PC-9 (cell line): ENCODE measurements at regions not wholly inside any gene's neighbourhood (a gene's known extent, or its start where the extent isn't known, plus 50 kb on each side); places are given as distances from the start of the nearest gene placed in this dataset.

ENCODE experiments used
- BruUV-seq: library from RNA; stranded (reverse); fragments of 400-500 nt; replicated peaks from 2 replicates; lab custom pipeline; 2021; lab: Mats Ljungman, UMichigan
- CTCF ChIA-PET: fragments of 300-600 bp; sonication (Branson Sonifier 250); formaldehyde crosslinking; loops from one replicate; lab custom pipeline; 2022; ENCODE audit warnings: antibody characterized with exemption; lab: Charles Lee
- POLR2A ChIA-PET: fragments of 300-600 bp; sonication (Branson Sonifier 250); formaldehyde crosslinking; loops from one replicate; lab custom pipeline; 2022; ENCODE audit warnings: antibody characterized with exemption; ENCODE audit not compliant: unreplicated experiment; lab: Charles Lee
- DNase-seq, 2 experiments: peaks; one replicate each; pipeline versions ENCODE4 v3.0.0 to v3.0.0-alpha.2; 2015 to 2022; ENCODE audit warnings: mixed read lengths in 1 of 2
- H2AFZ ChIP-seq: fragments of 200-600 bp; sonication (generic); 2 replicates; pipeline ENCODE4 v1.8.1; 2017; ENCODE audit warnings: antibody characterized with exemption
- H3F3A ChIP-seq: fragments of 200-600 bp; sonication (generic); 2 replicates; pipeline ENCODE4 v1.8.1; 2017; ENCODE audit warnings: antibody characterized with exemption, mild to moderate bottlenecking, low read depth; ENCODE audit not compliant: insufficient read depth
- H3K27ac ChIP-seq: fragments of 200-600 bp; sonication (generic); 2 replicates; pipeline ENCODE4 v1.6.1; 2016; ENCODE audit warnings: mixed run types
- H3K27me3 ChIP-seq: fragments of 200-600 bp; sonication (generic); 2 replicates; pipeline ENCODE4 v1.6.1; 2016; ENCODE audit warnings: low read depth, mixed run types; ENCODE audit not compliant: insufficient read depth
- H3K36me3 ChIP-seq: fragments of 200-600 bp; sonication (generic); 2 replicates; pipeline ENCODE4 v1.6.1; 2016; ENCODE audit warnings: low read depth, mixed run types
- H3K4me1 ChIP-seq: fragments of 200-600 bp; sonication (generic); replicated peaks from 2 replicates; pipeline ENCODE4 v1.6.1; 2016; ENCODE audit warnings: mixed run types; ENCODE audit not compliant: insufficient read depth
- H3K4me2 ChIP-seq: fragments of 200-600 bp; sonication (generic); 2 replicates; pipeline ENCODE4 v1.6.1; 2017; ENCODE audit warnings: mixed run types
- H3K4me3 ChIP-seq: fragments of 200-600 bp; sonication (generic); 2 replicates; pipeline ENCODE4 v1.6.1; 2016; ENCODE audit warnings: mixed run types
- H3K79me2 ChIP-seq: fragments of 200-600 bp; sonication (generic); 2 replicates; pipeline ENCODE4 v1.6.1; 2017; ENCODE audit warnings: low read depth, mixed run types
- H3K9me2 ChIP-seq: fragments of 200-600 bp; sonication (generic); 2 replicates; pipeline ENCODE4 v1.8.1; 2017; ENCODE audit warnings: mild to moderate bottlenecking; ENCODE audit not compliant: insufficient read depth
- H3K9me3 ChIP-seq: fragments of 200-600 bp; sonication (generic); 2 replicates; pipeline ENCODE4 v1.8.1; 2016; ENCODE audit warnings: low read depth; ENCODE audit not compliant: insufficient read depth
- H4K20me1 ChIP-seq: fragments of 200-600 bp; sonication (generic); 2 replicates; pipeline ENCODE4 v1.8.1; 2017; ENCODE audit not compliant: insufficient read depth
- CTCF ChIP-seq: fragments of 200-600 bp; sonication (generic); conservative IDR thresholded peaks from 2 replicates; pipeline ENCODE4 v1.6.1; 2017; ENCODE audit warnings: mixed run types, antibody characterized with exemption, mild to moderate bottlenecking, moderate library complexity
- EZH2 ChIP-seq: fragments of 200-600 bp; sonication (generic); IDR thresholded peaks from 2 replicates; pipeline ENCODE4 v1.8.0; 2017; ENCODE audit warnings: antibody characterized with exemption, low read depth
- intact Hi-C: fragments of 100-400 bp; cut with micrococcal nuclease; formaldehyde crosslinking; loops from one replicate; pipeline ENCODE4 v1.10.0; 2022; ENCODE audit not compliant: unreplicated experiment

- Histone ChIP-seq H2AFZ (no peak overlapping the region), H3K27ac (no peak overlapping the region), H3K4me3 (no peak overlapping the region), H4K20me1 (no peaks in the 10 kb centered on the region), H3K9me3 (no peaks in the 10 kb centered on the region), H3K27me3 (no peaks in the 10 kb centered on the region), H3K4me1 (peaks cover 18% of the 10 kb centered on the region), H3F3A (no peaks in the 10 kb centered on the region), H3K9me2 (no peaks in the 10 kb centered on the region; the same call in 1 of the 2 replicates), H3K4me2 (no peak overlapping the region), H3K36me3 (no peaks in the 10 kb centered on the region), H3K79me2 (no peaks in the 10 kb centered on the region)
- intact Hi-C loops: loop anchor here (10.0 kb wide), 1 partner anchor 226 kb away; no protein-coding TSS in a partner anchor
- no peak for DNase-seq
- no peak for TF ChIP-seq EZH2
- TF ChIP-seq CTCF: peak; percentile 46; the same call in 1 of the 2 replicates
- BruUV-seq: no TSS peak
- POLR2A ChIA-PET: no interaction called here
- CTCF ChIA-PET: no interaction called here
These were observed 605.0 kb upstream of the PKN2 start for GRCh38 chr1:88079036-88079435.

GRCh38 chr1:88080875-88081274 lies 603.2 kb upstream of the PKN2 start:
- DNase-seq: peak in 1 of 2 experiments; percentile 48
- H3K27me3 ChIP-seq: no peaks in the 10 kb centered on the region
- H3K9me3 ChIP-seq: no peaks in the 10 kb centered on the region
- ChIA-PET CTCF (no interaction called here), POLR2A (no interaction called here)
- TF ChIP-seq EZH2 (no peak), CTCF (no peak)
- no peak overlapping the region for H3K27ac ChIP-seq
- H3K4me3 ChIP-seq: no peak overlapping the region
- no peaks in the 10 kb centered on the region for H3F3A ChIP-seq
- no TSS peak for BruUV-seq
- no peaks in the 10 kb centered on the region for H4K20me1 ChIP-seq
- H3K36me3 ChIP-seq: no peaks in the 10 kb centered on the region
- H3K4me1 ChIP-seq: peaks cover 18% of the 10 kb centered on the region
- no peaks in the 10 kb centered on the region for H3K79me2 ChIP-seq
- H3K4me2 ChIP-seq: peak overlapping the region; percentile 20; the same call in 1 of the 2 replicates
- H3K9me2 ChIP-seq: no peaks in the 10 kb centered on the region; the same call in 1 of the 2 replicates
- H2AFZ ChIP-seq: no peak overlapping the region
- intact Hi-C loops: no loop called here

GRCh38 chr1:88088481-88088880 lies 595.6 kb upstream of the PKN2 start:
- no peak for DNase-seq
- no peaks in the 10 kb centered on the region for H3K9me3 ChIP-seq
- no peak overlapping the region for H3K4me3 ChIP-seq
- TF ChIP-seq EZH2 (no peak), CTCF (no peak)
- no peak overlapping the region for H3K27ac ChIP-seq
- no peaks in the 10 kb centered on the region for H3K27me3 ChIP-seq
- H3F3A ChIP-seq: no peaks in the 10 kb centered on the region
- intact Hi-C loops: no loop called here
- H3K79me2 ChIP-seq: no peaks in the 10 kb centered on the region
- H2AFZ ChIP-seq: no peak overlapping the region
- no peaks in the 10 kb centered on the region for H4K20me1 ChIP-seq
- BruUV-seq: no TSS peak
- no peak overlapping the region for H3K4me2 ChIP-seq
- no peaks in the 10 kb centered on the region for H3K36me3 ChIP-seq
- CTCF ChIA-PET: no interaction called here
- no peaks in the 10 kb centered on the region for H3K4me1 ChIP-seq
- no peaks in the 10 kb centered on the region for H3K9me2 ChIP-seq
- POLR2A ChIA-PET: no interaction called here
